ENCODE measurements at regions not wholly inside any gene's neighbourhood (a gene's known extent, or its start where the extent isn't known, plus 50 kb on each side); places are given as distances from the start of the nearest gene placed in this dataset.

DNA sequence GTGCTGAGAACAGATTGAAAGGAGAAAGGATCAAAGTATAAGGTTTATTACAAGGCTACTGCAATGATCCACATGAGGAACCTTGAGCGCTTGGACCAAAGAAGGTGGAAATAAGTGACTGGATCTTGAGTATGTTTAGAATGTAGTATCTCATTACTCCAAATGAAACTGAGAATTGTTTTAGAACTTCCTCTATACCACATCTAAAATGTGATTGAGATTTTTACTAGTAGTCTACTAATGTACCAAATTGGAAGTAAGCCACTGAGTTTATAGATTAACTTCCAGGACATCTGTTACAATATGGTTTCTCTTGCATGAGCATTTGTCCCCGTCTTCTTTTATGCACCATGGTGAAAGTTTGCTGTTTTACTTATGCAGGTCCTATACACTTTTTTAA is 300.5 kb downstream of the SUCLG1 start:
- TF ChIP-seq EZH2 (IDR thresholded peaks at IDR 0.05) = no peak
- TF ChIP-seq POLR2AphosphoS5 (IDR thresholded peaks at IDR 0.05; ENCODE audit: borderline replicate concordance, low read depth, low read length) = no peak
- TF ChIP-seq FOXP2 (optimal IDR thresholded peaks at IDR 0.05; ENCODE audit: control extremely low read depth, extremely low read length, insufficient read depth) = no peak

All from SK-N-MC (cell line).